HG02885 (cell line): ENCODE measurements at regions not wholly inside any gene's neighbourhood (a gene's known extent, or its start where the extent isn't known, plus 50 kb on each side); places are given as distances from the start of the nearest gene placed in this dataset.

Experiments
- ATAC-seq: cut with Tn5 transposase; IDR thresholded peaks from one replicate; pipeline ENCODE4 v1.9.1; 2021; ENCODE audit warnings: mild to moderate bottlenecking; ENCODE audit not compliant: unreplicated experiment, poor library complexity

DNA sequence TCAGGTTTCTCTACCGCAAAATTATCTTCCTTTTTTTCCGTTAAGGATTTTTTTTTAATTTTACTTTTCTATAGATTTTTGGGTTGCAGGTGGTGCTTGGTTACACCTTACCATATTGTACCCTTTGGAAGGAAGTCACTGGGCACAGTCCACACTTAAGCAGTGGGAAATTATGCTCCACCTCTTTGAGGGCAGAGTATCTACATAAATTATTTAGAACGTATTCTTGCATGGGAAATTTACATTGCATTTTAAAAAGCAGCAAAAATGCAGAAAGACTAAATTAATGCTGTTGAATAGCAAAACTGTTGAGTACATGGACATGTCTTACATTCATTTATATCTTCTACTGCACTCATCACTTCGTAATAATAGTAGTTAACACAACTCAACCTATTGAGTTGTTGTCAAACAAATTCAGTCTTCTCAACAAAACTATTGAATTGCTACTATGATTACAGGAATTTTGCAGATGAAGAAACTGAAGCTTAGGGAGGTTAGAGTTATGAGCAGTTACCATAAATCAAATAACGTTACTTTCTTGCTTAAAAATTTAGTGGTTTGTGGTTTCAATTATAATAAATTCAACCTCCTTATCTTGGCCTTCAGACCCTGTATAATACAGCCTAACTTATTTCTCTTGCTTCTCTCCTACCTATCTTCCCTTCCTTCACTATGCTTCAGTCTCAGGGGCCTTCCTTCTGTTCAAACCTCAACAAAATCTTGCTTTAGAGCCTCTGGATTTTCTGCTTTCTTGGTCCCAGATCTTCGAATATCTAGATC is 97.4 kb upstream of the ARHGAP20 start:
- ATAC-seq, result no peak

DNA sequence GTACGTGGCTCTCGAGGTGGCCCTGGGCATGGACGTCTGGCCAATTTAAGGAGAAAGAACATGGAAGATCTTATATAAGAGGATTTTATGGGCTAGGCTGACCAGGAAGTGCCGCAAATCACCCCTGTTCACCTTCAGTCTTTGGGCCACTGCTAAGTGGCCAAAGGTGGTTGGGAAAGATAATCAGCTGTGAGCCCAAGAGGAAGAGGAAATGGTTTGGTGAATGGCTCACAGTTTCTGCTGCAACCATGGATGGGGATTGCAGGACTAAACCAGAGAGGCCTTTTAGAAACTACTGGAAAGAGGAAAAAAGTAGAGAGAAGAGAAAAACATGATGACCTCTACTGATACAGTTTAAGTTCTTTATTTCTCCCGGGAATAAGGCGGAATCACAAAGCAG is 96.0 kb upstream of the ARHGAP20 start:
- ATAC-seq, result no peak

DNA sequence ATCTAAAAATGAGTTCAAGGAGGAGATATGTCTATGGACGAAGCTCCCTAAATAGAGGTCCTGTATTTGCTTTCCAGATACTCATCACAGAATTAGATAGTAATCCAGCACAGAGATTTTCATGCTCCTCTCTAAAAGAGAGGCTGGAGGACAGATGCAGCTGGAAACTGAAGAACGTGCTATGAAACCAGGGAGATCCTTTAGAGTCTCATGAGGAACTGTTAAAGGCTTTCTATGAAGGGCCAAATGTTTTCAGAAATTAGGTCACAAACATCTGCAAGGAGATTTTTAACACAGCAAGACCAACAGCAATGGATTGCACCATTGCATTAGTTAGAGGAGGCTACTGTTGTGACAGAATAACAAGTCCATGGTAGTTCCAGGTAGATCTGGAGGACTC is 95.6 kb upstream of the ARHGAP20 start:
- no peak for ATAC-seq

DNA sequence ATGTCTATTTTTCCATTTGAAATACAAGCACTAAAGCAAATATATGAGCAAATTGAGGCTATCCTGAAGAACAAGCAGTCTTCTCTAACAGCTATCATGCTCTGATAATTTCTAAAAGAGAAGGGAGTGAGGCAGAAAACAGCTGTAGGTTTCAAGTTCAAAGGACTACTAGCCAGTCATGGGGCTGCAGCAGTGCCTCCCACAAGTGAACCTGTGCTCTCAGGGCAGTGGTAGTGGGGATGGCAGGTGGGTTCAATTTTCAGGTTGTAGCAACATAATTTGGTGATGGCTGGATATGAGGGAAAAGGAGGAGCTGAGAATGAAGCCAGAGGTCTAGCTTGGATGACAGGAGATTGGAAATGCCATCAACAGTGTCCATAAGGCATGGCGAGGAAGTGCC is 93.5 kb upstream of the ARHGAP20 start:
- no peak for ATAC-seq

DNA sequence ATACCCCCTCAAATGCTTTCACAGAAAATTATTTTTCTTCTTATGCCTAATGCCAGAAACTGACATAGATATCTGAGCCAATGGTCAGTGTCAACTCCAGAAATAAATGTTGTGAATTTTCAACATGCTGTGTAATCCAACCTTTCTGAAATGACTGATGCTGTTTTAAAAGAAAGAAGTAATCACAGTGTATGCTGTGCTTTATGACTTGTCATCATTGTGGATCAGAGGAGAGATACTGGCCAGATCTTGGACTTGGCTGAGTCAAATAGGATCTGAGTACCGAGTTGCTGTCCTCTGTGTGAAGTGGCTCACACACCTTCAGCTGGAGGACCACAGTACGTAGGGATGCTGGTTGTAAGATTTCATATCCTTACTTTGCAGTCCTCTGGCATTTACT is 89.9 kb upstream of the ARHGAP20 start:
- ATAC-seq, result no peak

DNA sequence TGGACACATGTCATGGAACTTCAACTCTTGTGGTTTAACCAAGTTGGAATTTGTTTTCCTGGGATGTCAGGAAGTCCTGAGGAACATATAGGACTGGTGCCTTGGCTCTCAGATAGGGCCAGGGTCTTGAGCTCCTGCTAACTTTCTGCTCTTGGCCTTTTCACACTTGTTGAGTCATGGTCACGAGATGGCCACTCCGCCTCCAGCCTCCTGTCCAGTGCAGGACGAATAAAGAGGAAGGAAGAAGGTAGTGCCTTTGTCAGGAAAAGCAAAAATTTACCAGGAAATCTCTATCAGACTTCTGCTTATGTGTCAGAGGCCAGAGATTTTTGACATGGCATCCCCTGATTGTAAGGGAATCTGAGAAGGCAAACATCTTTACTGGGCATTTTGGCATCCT is 89.1 kb upstream of the ARHGAP20 start:
- no peak for ATAC-seq

DNA sequence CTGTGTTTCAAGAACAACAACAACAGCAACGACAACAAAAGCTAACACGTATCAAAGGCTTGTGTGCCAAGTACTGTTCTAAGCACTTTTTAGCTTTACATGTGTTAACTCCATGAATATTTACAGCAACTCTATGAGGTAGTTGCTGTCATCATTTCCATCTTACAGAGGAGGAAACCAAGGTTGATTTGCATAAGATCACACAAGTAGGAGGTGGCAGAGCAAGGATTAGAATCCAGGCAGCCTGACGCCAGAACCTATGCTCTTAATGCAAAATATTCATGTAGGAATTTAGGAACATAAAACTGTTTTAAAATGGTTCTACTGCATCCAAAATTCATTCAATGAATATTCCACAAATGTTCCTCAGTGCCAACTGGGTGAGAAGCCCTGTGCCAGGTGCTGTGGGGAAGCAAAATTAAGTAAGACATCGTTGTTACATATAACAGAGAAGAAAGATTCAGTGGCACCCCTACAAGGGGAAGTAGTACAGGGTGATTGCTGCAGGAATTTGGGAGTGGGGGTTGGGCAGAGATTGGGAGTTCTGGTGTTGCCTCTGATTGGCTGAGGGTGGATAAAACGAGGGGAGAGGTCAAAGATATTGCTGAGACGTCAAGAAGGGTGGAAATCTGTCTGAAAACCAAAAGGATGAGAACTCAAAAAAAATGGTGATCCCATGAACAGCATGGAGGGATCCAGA is 86.1 kb upstream of the ARHGAP20 start:
- no peak for ATAC-seq

DNA sequence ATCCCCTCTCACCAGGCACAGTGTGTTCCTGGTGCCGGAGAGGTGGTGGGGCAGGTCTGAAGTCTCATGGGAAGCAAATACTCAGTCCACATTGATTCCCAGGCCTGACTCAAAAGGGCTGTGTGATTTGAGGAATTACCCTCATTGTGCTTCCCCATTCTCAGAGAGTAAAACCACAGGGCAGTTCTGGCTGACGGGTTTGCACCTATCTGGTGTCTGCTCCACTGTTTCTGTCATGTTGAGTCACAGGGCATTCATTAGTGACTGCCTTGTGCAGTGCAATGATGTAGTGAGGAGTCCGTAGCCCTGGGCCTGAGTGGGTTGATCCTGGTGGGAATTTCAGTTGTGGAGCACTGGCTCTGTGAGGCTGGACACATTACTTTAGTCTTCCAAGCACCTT is 85.2 kb upstream of the ARHGAP20 start:
- peak; percentile 84 for ATAC-seq

DNA sequence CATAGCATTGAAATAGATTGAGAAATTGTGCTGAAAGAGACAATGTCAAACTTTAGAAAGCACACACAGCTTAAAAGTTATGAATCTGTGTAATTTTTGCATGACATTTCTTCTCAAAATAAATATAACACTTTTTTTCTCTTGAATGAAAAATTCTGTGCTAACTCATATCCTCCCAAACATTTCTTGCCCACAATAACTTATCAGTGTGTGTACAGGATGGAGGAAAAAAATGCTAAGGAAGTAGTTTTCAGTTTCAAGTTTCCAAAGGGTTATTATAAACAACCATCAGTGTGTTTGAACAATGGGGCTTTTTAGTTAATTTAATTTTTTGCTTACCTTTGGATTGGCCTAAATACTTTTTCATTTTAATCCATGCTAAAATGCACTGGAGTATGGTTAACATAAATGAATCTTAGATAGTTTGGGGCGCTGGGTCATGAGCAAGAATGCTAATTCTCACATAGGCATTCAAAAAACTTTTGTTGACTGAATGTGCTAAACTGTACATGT is 82.9 kb upstream of the ARHGAP20 start:
- ATAC-seq, result no peak

DNA sequence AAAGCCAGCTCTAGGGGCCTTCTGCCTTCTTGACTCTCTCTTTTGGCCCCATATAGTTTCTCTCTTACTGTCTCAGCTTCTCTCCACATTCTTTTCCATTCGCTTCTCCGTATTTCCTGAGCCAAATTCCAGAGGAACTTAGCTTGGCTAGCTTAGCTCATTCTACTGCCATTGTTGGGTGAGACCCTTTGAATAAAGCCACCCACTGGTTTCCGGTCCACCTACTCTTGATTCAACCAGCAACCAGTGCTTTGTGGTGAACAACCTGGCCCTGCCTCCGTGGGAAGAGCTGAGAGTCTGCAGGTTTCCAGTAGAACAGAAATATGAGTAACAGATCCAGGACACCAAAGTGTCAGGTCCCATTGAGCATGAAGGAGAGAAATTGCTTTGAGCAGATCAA is 81.3 kb upstream of the ARHGAP20 start:
- ATAC-seq, result no peak

DNA sequence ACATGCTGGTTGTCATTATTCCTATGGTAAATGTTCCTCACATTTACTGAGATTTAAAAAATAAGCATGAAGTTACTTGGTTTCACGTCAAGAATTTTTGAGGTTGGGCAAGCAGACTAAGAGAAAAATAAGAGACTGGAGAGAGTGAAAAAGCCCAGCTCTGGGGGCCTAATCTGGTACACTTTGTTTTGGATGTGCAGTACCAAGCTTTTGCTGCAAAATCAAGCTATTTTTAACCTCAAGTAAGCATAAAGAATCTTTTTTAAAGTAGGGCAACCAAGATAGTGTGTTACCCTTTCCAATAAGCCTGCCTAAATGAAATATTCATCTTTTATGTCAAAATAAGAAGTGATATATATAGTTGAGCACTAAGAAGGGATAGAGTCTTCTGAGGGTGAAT is 79.4 kb upstream of the ARHGAP20 start:
- ATAC-seq, result no peak

DNA sequence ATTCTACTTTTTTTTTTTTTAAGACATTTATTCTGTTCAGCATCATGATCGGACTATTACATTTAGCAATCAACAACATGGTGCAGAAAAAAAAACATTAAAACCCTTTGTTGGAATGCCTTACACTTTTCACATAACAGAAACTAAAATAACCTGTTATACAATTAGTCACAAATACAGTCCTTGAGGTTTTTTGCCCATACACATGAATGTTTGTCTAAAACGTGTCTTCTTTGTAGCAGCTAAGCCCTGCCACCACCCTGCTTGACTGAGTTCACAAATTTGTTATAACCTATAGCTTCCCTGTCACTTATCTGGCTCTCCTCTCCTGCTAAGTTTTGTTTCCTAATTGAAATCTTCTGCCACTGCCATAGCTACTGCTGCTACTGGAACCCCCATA is 75.4 kb upstream of the ARHGAP20 start:
- ATAC-seq, result no peak

DNA sequence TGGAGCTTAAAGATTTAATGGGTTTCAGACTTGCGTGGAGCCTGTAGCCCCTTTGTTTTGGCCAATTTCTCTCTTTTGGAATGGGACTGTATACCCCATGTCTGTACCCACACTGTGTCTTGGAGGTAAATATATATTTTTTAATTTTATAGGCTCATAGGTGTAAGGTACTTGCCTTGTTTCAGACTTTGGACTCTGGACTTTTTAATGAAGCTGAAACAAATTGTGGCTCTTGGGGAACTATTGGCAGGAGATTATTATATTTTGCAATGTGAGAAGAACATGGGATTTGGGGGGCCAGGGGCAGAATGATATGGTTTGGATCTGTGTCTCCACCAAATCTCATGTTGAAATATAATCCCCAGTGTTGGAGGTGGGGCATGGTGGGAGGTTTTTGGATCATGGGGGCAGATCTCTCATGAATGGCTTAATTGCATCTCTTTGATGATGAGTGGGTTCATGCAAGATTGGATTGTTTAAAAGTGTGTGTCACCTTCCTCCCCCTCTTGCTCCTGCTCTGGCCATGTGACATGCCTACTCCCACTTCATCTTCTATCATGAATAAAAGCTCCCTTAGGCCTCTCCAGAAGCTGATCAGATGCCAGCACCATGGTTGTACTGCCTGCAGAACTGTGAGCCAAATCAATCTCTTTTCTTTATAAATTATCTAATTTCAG is 74.1 kb upstream of the ARHGAP20 start:
- ATAC-seq, result no peak

DNA sequence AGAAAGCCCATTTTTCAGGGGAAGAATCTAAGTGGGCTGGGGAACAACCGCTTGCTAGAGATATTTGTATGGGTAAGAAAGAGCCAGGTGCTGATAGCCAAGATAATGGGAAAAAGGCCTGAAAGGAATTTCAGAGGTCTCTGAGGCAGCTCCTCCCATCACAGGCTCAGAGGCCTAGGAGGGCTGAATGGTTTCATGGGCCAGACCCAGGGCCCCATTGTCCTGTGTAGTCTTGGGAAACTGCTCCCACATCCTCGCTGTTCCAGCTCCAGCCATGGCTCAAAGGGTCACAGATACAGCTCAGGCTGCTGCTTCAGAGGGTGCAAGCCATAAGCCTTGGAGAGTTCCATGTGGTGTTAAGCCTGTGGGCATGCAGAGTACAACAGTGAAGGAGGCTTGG is 73.2 kb upstream of the ARHGAP20 start:
- no peak for ATAC-seq

DNA sequence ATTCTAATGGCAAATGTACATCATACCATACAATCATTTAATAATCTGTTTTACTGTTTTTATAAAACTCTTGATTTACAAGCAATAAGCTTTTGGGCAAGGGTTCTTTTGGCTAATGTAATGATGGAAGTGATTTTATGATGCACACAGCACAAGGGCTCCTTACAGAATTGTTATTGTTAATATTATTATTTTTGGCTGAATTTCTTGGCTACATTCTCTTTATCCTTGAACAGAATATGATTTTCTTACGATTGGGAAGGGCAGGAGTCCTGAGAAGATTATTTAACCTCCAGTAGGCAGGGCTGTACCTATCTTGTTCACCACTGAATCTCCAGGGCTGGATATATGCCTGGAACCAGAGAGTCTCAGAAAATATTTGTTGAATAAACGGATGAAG is 70.4 kb upstream of the ARHGAP20 start:
- ATAC-seq, result no peak

DNA sequence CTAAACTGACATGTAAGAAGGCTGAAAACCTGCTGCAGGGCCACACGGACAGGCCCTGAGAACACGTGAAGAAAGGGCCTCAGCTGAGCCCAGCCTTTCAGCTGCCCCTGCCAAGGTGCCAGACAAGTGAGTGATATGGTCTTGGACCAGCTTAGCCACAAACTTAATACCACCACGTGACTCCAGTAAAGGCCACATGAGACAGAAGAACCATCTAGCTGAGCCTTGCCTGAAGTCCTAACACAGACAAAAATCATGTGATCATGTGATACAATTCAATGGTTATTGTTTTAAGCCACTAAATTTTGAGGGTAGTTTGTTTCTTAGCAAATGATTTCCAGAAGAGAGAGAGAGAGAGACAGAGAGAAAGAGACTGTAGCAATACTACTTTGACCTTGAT is 66.9 kb upstream of the ARHGAP20 start:
- ATAC-seq, result no peak

DNA sequence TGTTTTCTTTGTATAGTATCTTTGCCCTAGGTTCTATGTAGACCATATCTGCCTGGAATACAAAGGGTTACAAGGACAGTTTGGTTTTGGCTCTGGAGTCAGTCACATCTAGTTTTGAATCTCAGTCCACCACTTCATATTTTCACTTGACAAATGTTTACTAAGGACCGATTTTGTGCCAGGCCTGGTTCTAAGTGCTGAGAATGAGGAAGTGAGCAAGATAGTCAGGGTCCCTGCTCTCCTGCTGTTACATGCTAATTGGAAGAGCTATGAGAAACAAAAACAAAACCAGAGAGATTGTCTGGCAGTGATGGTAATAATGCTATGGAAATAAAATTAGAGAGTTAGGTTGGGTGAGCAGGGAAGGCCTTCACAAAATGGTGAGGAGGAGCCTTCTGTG is 66.1 kb upstream of the ARHGAP20 start:
- ATAC-seq, result peak; percentile 77

DNA sequence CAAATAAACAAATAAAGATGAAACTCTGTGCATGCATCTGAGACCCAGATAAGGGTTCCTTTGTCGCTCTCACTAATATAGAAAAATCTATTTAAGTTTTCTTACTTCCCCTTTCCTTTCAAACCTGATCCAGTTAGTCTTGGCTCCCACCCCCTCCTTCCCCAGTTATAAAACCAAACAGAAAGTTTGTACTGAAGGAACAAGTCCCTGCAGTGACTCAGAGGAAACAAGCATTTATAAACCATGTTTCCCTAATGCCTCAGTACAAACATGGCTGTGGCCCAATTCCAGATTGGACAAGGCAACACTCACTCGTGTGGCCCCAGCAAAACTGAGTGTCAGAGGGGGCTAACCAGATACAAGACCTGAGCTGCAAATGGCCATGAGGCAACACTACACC is 65.5 kb upstream of the ARHGAP20 start:
- ATAC-seq, result peak; percentile 43

DNA sequence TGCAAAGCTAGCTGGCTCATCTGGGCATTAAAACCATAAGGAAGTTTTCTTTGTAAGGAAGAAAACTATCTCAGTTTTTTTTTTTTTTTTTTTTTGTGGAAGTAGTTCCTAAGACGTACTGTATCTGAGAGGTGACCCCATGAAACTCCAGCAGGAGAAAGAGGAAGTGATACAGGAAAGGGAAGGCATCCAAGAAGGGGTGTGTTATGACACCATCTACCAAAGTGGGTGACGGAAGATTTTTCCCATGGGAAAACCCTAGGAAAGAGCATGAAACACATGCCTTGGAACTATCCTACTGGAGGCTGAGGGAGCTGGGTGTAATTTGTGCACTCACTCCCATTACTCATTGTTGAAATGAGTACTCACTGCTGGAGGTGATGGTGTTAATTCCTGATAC is 63.8 kb upstream of the ARHGAP20 start:
- no peak for ATAC-seq

DNA sequence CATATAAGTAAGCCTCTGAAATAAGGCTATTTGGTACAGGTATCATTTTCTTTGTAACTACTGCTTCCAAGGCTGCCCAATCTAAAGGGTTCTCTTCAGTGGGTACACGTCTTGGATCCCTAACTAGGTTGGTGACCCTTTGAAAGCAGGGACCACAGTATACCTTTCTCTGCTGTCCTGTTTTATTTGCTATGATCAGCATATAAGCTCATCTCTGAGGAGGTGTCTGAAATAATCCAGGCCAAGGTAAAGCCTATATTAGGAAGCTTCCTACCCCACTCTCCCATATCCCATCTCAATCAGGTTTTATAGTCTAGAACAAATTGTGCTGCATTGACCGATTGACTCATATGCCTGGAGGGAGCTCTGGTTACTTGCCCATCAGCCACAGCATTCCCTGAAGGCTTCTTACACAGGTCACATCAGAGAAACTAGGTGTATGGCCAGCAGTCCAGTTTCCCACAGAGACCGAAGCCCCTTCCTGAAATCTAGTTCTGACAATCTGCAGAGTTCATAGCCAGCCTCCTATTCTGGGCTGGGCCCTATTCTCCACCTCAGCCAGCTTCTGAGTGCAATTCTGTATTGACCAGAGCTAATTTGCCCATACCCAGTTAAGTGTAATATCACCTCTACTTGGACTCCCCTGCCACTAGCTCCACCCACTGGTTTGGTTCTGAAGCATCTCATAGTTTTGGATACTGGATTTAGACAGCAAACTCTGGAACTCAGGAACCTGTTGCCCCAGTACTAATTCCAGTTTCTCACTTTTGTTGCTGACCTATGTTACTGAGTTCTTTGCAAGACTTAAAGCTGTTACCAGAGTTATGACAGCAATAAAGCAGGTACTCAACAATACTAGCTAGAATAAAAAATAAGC is 62.1 kb upstream of the ARHGAP20 start:
- no peak for ATAC-seq
